HCT116 (cell line): ENCODE measurements at regions not wholly inside any gene's neighbourhood (a gene's known extent, or its start where the extent isn't known, plus 50 kb on each side); places are given as distances from the start of the nearest gene placed in this dataset.

Experiments used
- ATAC-seq: fragments of 200-7000 bp; cut with Tn5 transposase; 2 replicates; pipeline ENCODE4 v1.9.1; 2020; ENCODE audit warnings: mild to moderate bottlenecking, moderate library complexity
- BruUV-seq: library from RNA; stranded (reverse); fragments of 400-500 nt; replicated peaks from 2 replicates; lab custom pipeline; 2021; lab: Mats Ljungman, UMichigan
- CTCF ChIA-PET: fragments of 300-600 bp; sonication (Branson Sonifier 250); formaldehyde crosslinking; loops from one replicate; lab custom pipeline; 2021; ENCODE audit warnings: antibody characterized with exemption; lab: Charles Lee
- POLR2A ChIA-PET: fragments of 300-600, 350-600 bp; sonication (Branson Sonifier 250); formaldehyde crosslinking; loops from one replicate; lab custom pipeline; 2021; ENCODE audit warnings: antibody characterized with exemption; lab: Charles Lee
- RAD21 ChIA-PET, 2 experiments: fragments of 300-600 bp; sonication (Branson Sonifier 250); formaldehyde crosslinking; loops; one replicate each; lab custom pipeline; 2023; ENCODE audit warnings: low total read pairs in 2 of 2; ENCODE audit not compliant: uncharacterized antibody in 2 of 2, unreplicated experiment in 2 of 2, low non-redundant PET in 1 of 2; lab: Charles Lee
- DNase-seq: peaks from one replicate; pipeline ENCODE4 v3.0.0-alpha.2; 2010; ENCODE audit warnings: low read depth, low spot score
- H2AFZ ChIP-seq: fragments of 200-600 bp; shearing (Covaris generic), sonication (generic); 2 replicates; pipeline ENCODE4 v1.6.1; 2017; ENCODE audit warnings: low read depth, mixed run types, mixed read lengths, antibody characterized with exemption, low read length; ENCODE audit not compliant: poor library complexity, severe bottlenecking
- H3K27ac ChIP-seq: 2 replicates; pipeline ENCODE4 v1.5.1; 2012; ENCODE audit warnings: low read depth, low read length
- H3K27me3 ChIP-seq: fragments of 200-600 bp; sonication (generic); 2 replicates; pipeline ENCODE4 v1.6.1; 2016; ENCODE audit warnings: mixed run types, low read length, mixed read lengths; ENCODE audit not compliant: insufficient read depth
- H3K36me3 ChIP-seq, 2 experiments: fragments of 200-500 bp in 1 of 2; fragments of 200-600 bp in 1 of 2; sonication (Bioruptor generic) in 1 of 2; sonication (generic) in 1 of 2; 2 replicates each; pipeline versions ENCODE4 v1.5.1 to v1.6.1; 2014 to 2016; ENCODE audit warnings: low read length in 2 of 2, inconsistent platforms in 1 of 2, mixed read lengths in 1 of 2, mixed run types in 1 of 2; ENCODE audit not compliant: insufficient read depth in 2 of 2, control insufficient read depth in 1 of 2
- H3K4me1 ChIP-seq, 2 experiments: fragments of 200-600 bp in 1 of 2; sonication (generic) in 1 of 2; 2 replicates each; pipeline versions ENCODE4 v1.5.1 to v1.6.1; 2012 to 2017; ENCODE audit warnings: low read length in 2 of 2, inconsistent platforms in 1 of 2, mild to moderate bottlenecking in 1 of 2, mixed read lengths in 1 of 2, mixed run types in 1 of 2, moderate library complexity in 1 of 2; ENCODE audit not compliant: insufficient read depth in 2 of 2, control insufficient read depth in 1 of 2
- H3K4me2 ChIP-seq: fragments of 200-600 bp; sonication (generic); 2 replicates; pipeline ENCODE4 v1.6.1; 2017; ENCODE audit warnings: mixed run types, low read length, mixed read lengths
- H3K4me3 ChIP-seq, 2 experiments: fragments of 200-600 bp in 1 of 2; sonication (generic) in 1 of 2; replicated peaks in 1 of 2; 2 replicates each; pipeline ENCODE4 v1.5.1; 2011 to 2016; ENCODE audit warnings: low read length in 2 of 2, control low read depth in 1 of 2, low read depth in 1 of 2, mild to moderate bottlenecking in 1 of 2, mixed read lengths in 1 of 2, mixed run types in 1 of 2
- H3K79me2 ChIP-seq: fragments of 200-600 bp; sonication (generic); 2 replicates; pipeline ENCODE4 v1.6.1; 2017; ENCODE audit warnings: mild to moderate bottlenecking, mixed run types, low read length, moderate library complexity, mixed read lengths; ENCODE audit not compliant: insufficient read depth
- H3K9ac ChIP-seq: fragments of 200-600 bp; sonication (generic); 2 replicates; pipeline ENCODE4 v1.6.1; 2016; ENCODE audit warnings: low read length, mixed read lengths
- H3K9me2 ChIP-seq: fragments of 200-600 bp; sonication (generic), shearing (Covaris generic); 2 replicates; pipeline ENCODE4 v1.6.1; 2017; ENCODE audit warnings: mixed run types, mild to moderate bottlenecking, moderate library complexity; ENCODE audit not compliant: insufficient read depth
- H3K9me3 ChIP-seq, 2 experiments: fragments of 200-500 bp in 1 of 2; fragments of 200-600 bp in 1 of 2; sonication (Bioruptor generic) in 1 of 2; sonication (generic) in 1 of 2; 2 replicates each; pipeline ENCODE4 v1.6.1; 2014 to 2017; ENCODE audit warnings: low read length in 2 of 2, mixed read lengths in 2 of 2, inconsistent platforms in 1 of 2, low read depth in 1 of 2, mild to moderate bottlenecking in 1 of 2, mixed run types in 1 of 2, moderate library complexity in 1 of 2; ENCODE audit not compliant: control insufficient read depth in 1 of 2, insufficient read depth in 1 of 2
- H4K20me1 ChIP-seq: fragments of 200-600 bp; sonication (generic), shearing (Covaris generic); 2 replicates; pipeline ENCODE4 v1.6.1; 2017; ENCODE audit warnings: mixed run types, mild to moderate bottlenecking, moderate library complexity; ENCODE audit not compliant: insufficient read depth
- ATF3 ChIP-seq: IDR thresholded peaks from 2 replicates; pipeline ENCODE4 v1.6.1; 2012
- CBX3 ChIP-seq: IDR thresholded peaks from 2 replicates; pipeline ENCODE4 v1.6.1; 2012; ENCODE audit warnings: low read depth
- CEBPB ChIP-seq: IDR thresholded peaks from 2 replicates; pipeline ENCODE4 v1.6.1; 2012; ENCODE audit warnings: low read depth
- EGR1 ChIP-seq: IDR thresholded peaks from 2 replicates; pipeline ENCODE4 v1.6.1; 2012; ENCODE audit warnings: low read depth
- ELF1 ChIP-seq: IDR thresholded peaks from 2 replicates; pipeline ENCODE4 v1.6.1; 2012; ENCODE audit warnings: low read depth, borderline replicate concordance
- EZH2 ChIP-seq: fragments of 200-600 bp; sonication (generic); IDR thresholded peaks from 2 replicates; pipeline ENCODE4 v1.6.1; 2017; ENCODE audit warnings: antibody characterized with exemption, mixed run types
- FOSL1 ChIP-seq: IDR thresholded peaks from 2 replicates; pipeline ENCODE4 v1.6.1; 2012; ENCODE audit warnings: low read depth
- MAX ChIP-seq: IDR thresholded peaks from 2 replicates; pipeline ENCODE4 v1.6.1; 2012
- POLR2A ChIP-seq: IDR thresholded peaks from 2 replicates; pipeline ENCODE4 v1.7.0; 2011; ENCODE audit warnings: borderline replicate concordance; ENCODE audit not compliant: insufficient read depth, insufficient read length; ENCODE audit errors: extremely low read depth
- REST ChIP-seq: IDR thresholded peaks from 2 replicates; pipeline ENCODE4 v1.6.1; 2012; ENCODE audit warnings: low read depth
- SIN3A ChIP-seq: IDR thresholded peaks from 2 replicates; pipeline ENCODE4 v1.6.1; 2012; ENCODE audit warnings: low read depth
- SRF ChIP-seq: IDR thresholded peaks from 2 replicates; pipeline ENCODE4 v1.6.1; 2012; ENCODE audit warnings: low read depth
- YY1 ChIP-seq: IDR thresholded peaks from 2 replicates; pipeline ENCODE4 v1.6.1; 2011; ENCODE audit warnings: low read length, low read depth, moderate library complexity, mild to moderate bottlenecking; ENCODE audit not compliant: insufficient replicate concordance; ENCODE audit errors: extremely low read depth
- ZFX ChIP-seq: fragments of 450-650 bp; IDR thresholded peaks from 2 replicates; pipeline ENCODE4 v1.6.1; 2017
- intact Hi-C: fragments of 100-400 bp; cut with micrococcal nuclease; formaldehyde crosslinking; loops from 2 replicates; pipeline ENCODE4 v1.10.0; 2022

GRCh38 chr4:66433706-66434105 is 763.4 kb upstream of the EPHA5 start:
- TF ChIP-seq ELF1 (no peak), YY1 (no peak), REST (no peak), FOSL1 (no peak), ATF3 (no peak)
- TF ChIP-seq, all 23 proteins: peak for 0
- Histone ChIP-seq H3K9ac (no peak overlapping the region), H2AFZ (no peak overlapping the region), H3K79me2 (no peaks in the 10 kb centered on the region), H3K4me3 (no peak overlapping the region), H3K9me2 (no peaks in the 10 kb centered on the region), H3K36me3 (no peaks in the 10 kb centered on the region; a peak in 1 of 4 replicates), H3K4me1 (no peaks in the 10 kb centered on the region), H4K20me1 (no peaks in the 10 kb centered on the region; the same call in 1 of the 2 replicates), H3K9me3 (peaks cover 0 to 20% of the 10 kb centered on the region in 2 experiments; a peak in 2 of 4 replicates), H3K27ac (no peak overlapping the region), H3K4me2 (no peak overlapping the region), H3K27me3 (no peaks in the 10 kb centered on the region)
- intact Hi-C loops, result no loop called here
- BruUV-seq, result no TSS peak
- ChIA-PET CTCF (no interaction called here), RAD21 (no interaction called here), POLR2A (no interaction called here)
- DNase-seq (no peak), ATAC-seq (no peak)

- no peak overlapping the region for H2AFZ ChIP-seq
- RAD21 ChIA-PET, result no interaction called here
- ATAC-seq, result no peak
Observed at GRCh38 chr4:66430856-66431255, 760.6 kb upstream of the EPHA5 start.

More at GRCh38 chr4:66430856-66431255, 760.6 kb upstream of the EPHA5 start:
- Histone ChIP-seq H3K9ac (no peak overlapping the region), H3K9me3 (peaks cover 0 to 14% of the 10 kb centered on the region in 2 experiments; a peak in 3 of 4 replicates), H3K36me3 (no peaks in the 10 kb centered on the region; a peak in 1 of 4 replicates), H3K27ac (no peak overlapping the region), H3K27me3 (no peaks in the 10 kb centered on the region), H3K4me3 (no peak overlapping the region), H3K4me2 (no peak overlapping the region), H3K4me1 (no peaks in the 10 kb centered on the region), H4K20me1 (no peaks in the 10 kb centered on the region; the same call in 1 of the 2 replicates), H3K9me2 (no peaks in the 10 kb centered on the region), H3K79me2 (no peaks in the 10 kb centered on the region)
- no peak for TF ChIP-seq SRF
- no peak for TF ChIP-seq MAX
- TF ChIP-seq YY1, result no peak
- no peak for TF ChIP-seq EGR1
- TF ChIP-seq ATF3, result no peak
- TF ChIP-seq SIN3A, result no peak
- no peak for TF ChIP-seq ZFX
- no peak for TF ChIP-seq FOSL1
- TF ChIP-seq CEBPB, result no peak
- TF ChIP-seq CBX3, result no peak
- no peak for TF ChIP-seq POLR2A
- TF ChIP-seq EZH2, result no peak
- BruUV-seq, result no TSS peak
- POLR2A ChIA-PET, result no interaction called here
- no peak for DNase-seq
- CTCF ChIA-PET, result no interaction called here
- intact Hi-C loops, result no loop called here
